ENCODE measurements at regions not wholly inside any gene's neighbourhood (a gene's known extent, or its start where the extent isn't known, plus 50 kb on each side); places are given as distances from the start of the nearest gene placed in this dataset.

GRCh38 chr13:73324842-73325722, 266.3 kb downstream of the KLF5 start:
- H3K27me3 Mint-ChIP-seq (ENCODE audit: low read depth in 3 of 3) = peaks cover 0 to 4% (median 0%) of the 10 kb centered on the region in 3 donors
- no peak overlapping the region for H3K4me3 ChIP-seq (replicated peaks in 1 of 3; ENCODE audit: low read depth in 2 of 3, low read length in 3 of 3)
- no peaks in the 10 kb centered on the region for H3K9me3 ChIP-seq (replicated peaks in 1 of 2; ENCODE audit: control insufficient read depth in 1 of 2, insufficient read depth in 1 of 2, low read length in 2 of 2)
- H3K4me1 Mint-ChIP-seq = no peaks in the 10 kb centered on the region
- no peak overlapping the region for H3K9ac ChIP-seq (ENCODE audit: insufficient read depth, low read length, poor library complexity, severe bottlenecking)
- no peak for TF ChIP-seq CTCF (IDR thresholded peaks at IDR 0.05)
- no peak overlapping the region for H3K4me2 ChIP-seq (replicated peaks; ENCODE audit: extremely low read depth, low read length, poor library complexity, severe bottlenecking)
- H3K27ac ChIP-seq (ENCODE audit: low read depth in 1 of 2, low read length in 2 of 2) = no peak overlapping the region
- H3K4me1 ChIP-seq (ENCODE audit: control insufficient read depth in 1 of 2, insufficient read depth in 2 of 2, low read length in 2 of 2) = no peaks in the 10 kb centered on the region
- H3K79me2 ChIP-seq (ENCODE audit: insufficient read depth, low read length) = no peaks in the 10 kb centered on the region
- H3K36me3 ChIP-seq (replicated peaks in 1 of 2; ENCODE audit: control insufficient read depth in 1 of 2, insufficient read depth in 2 of 2, low read length in 2 of 2) = no peaks in the 10 kb centered on the region
- intact Hi-C loops (cut with micrococcal nuclease) = no loop called here
- H4K20me1 ChIP-seq (ENCODE audit: insufficient read depth, low read length) = no peaks in the 10 kb centered on the region
- no peak overlapping the region for H2AFZ ChIP-seq (ENCODE audit: insufficient read depth, low read depth, low read length, poor library complexity, severe bottlenecking)
- no peak for DNase-seq
- no peak overlapping the region for H3K4me3 Mint-ChIP-seq
- WGBS (ENCODE audit: insufficient coverage) = 100% methylated on average over 1 of the region's 10 CpGs
- H3K36me3 Mint-ChIP-seq = no peaks in the 10 kb centered on the region
- H3K9me3 Mint-ChIP-seq = peaks cover 0 to 2% (median 0%) of the 10 kb centered on the region in 7 donors
- no peaks in the 10 kb centered on the region for H3K27me3 ChIP-seq (ENCODE audit: control insufficient read depth in 2 of 2, insufficient read depth in 2 of 2, low read length in 2 of 2)
- no peak overlapping the region for H3K27ac Mint-ChIP-seq

- intact Hi-C loops (cut with micrococcal nuclease) = no loop called here
- no peaks in the 10 kb centered on the region for H3K9me3 ChIP-seq (replicated peaks in 1 of 2; ENCODE audit: control insufficient read depth in 1 of 2, insufficient read depth in 1 of 2, low read length in 2 of 2)
- no CpG with 5 or more reads among the region's 1 CpG for WGBS (ENCODE audit: insufficient coverage)
- H4K20me1 ChIP-seq (ENCODE audit: insufficient read depth, low read length) = no peaks in the 10 kb centered on the region
- no peak overlapping the region for H3K4me3 ChIP-seq (replicated peaks in 1 of 3; ENCODE audit: low read depth in 2 of 3, low read length in 3 of 3)
- no peak overlapping the region for H3K27ac ChIP-seq (ENCODE audit: low read depth in 1 of 2, low read length in 2 of 2)
- H3K9ac ChIP-seq (ENCODE audit: insufficient read depth, low read length, poor library complexity, severe bottlenecking) = no peak overlapping the region
- Mint-ChIP-seq H3K9me3 (peaks cover 0 to 2% (median 0%) of the 10 kb centered on the region in 7 donors), H3K36me3 (no peaks in the 10 kb centered on the region), H3K27me3 (ENCODE audit: low read depth in 3 of 3) (peaks cover 0 to 4% (median 2%) of the 10 kb centered on the region in 3 donors), H3K4me1 (peaks cover 4% of the 10 kb centered on the region), H3K27ac (no peak overlapping the region), H3K4me3 (no peak overlapping the region)
- no peak overlapping the region for H3K4me2 ChIP-seq (replicated peaks; ENCODE audit: extremely low read depth, low read length, poor library complexity, severe bottlenecking)
- no peaks in the 10 kb centered on the region for H3K79me2 ChIP-seq (ENCODE audit: insufficient read depth, low read length)
- no peak for DNase-seq
- no peak for TF ChIP-seq CTCF (IDR thresholded peaks at IDR 0.05)
- H3K4me1 ChIP-seq (ENCODE audit: control insufficient read depth in 1 of 2, insufficient read depth in 2 of 2, low read length in 2 of 2) = no peaks in the 10 kb centered on the region
- no peak overlapping the region for H2AFZ ChIP-seq (ENCODE audit: insufficient read depth, low read depth, low read length, poor library complexity, severe bottlenecking)
- H3K27me3 ChIP-seq (ENCODE audit: control insufficient read depth in 2 of 2, insufficient read depth in 2 of 2, low read length in 2 of 2) = no peaks in the 10 kb centered on the region
- H3K36me3 ChIP-seq (replicated peaks in 1 of 2; ENCODE audit: control insufficient read depth in 1 of 2, insufficient read depth in 2 of 2, low read length in 2 of 2) = no peaks in the 10 kb centered on the region
Measured at GRCh38 chr13:73323615-73324014, 264.8 kb downstream of the KLF5 start.

Measured in CD14-positive monocyte (primary cell).